GM21786 (cell line): ENCODE measurements at regions not wholly inside any gene's neighbourhood (a gene's known extent, or its start where the extent isn't known, plus 50 kb on each side); places are given as distances from the start of the nearest gene placed in this dataset.
A peak's percentile ranks its signal among the peaks of the same experiment; 100 is the strongest.

Experiments used
- ATAC-seq: cut with Tn5 transposase; IDR thresholded peaks from one replicate; pipeline ENCODE4 v1.9.1; 2021; ENCODE audit not compliant: unreplicated experiment

DNA sequence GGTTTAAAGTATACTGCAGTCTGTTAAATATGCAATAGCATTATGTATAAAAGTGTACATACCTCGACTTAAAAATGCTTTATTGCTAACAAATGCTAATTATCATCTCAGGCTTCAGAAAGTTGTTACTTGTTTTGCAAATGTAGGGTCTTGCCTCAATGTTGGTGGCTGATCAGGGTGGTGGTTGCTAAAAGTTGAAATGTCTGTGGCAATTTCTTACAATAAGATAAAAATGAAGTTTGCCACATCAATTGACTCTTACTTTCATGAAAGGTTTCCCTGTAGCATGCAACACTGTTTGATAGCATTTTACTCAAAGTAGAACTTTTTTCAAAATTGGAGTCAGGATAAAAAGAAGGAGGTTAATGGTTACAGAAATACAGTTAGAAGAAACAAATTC, 407.7 kb upstream of the OR4E1 start:
- no peak for ATAC-seq

DNA sequence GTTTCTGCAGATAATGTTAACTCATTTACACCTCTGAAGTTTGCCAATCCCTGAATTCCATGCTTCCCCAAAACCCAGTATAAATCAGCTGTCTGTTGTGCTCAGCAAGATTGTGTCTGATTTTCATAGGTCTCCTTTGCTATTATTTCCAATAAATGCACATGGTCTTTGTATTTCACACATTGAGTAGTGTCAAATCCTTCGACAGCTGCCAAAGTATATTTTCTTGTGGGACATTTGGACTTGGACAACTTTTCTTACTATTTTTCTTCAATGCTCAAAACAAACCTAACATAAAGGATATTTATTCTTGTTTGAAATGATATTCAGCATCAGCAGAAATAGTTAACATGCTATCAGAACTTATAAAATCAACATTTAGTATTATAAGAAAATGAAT, 406.1 kb upstream of the OR4E1 start:
- ATAC-seq, result no peak

DNA sequence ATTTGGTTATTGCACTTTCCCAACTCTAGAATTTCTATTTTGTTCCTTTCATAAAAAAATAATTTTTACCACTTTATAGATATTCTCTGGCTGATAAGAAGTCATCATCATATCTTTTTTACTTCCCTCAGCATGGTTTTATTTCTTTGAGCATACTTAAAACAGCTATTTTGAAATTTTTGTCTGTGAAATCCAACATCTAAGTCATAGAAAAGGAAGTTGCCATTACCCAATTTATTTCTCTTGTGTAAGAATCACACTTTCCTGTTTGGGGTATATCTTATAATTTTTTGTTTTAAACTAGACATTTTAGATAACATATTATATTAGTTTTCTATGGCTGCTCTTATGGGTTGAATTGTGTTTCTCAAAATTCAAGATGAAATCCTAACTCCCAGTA, 400.2 kb upstream of the OR4E1 start:
- no peak for ATAC-seq

DNA sequence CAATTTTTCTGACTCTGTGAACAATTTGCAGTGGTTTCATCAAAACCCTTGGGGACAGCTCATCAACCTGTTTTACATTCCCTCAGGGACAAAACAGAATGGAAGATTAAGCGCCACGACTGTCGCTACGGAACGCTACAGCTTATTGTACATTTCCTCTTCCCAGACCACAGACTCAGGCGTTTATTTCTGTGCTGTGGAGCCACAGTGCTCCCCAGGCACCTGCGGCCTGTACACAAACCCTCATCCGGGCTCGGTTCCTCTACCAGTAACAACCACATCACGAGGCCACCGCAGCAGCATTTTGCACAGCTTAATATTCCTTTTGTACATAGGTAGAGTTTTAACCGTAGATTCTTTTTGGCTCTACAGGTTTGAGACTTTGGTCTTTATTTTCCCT, 397.4 kb upstream of the OR4E1 start:
- peak; percentile 92 for ATAC-seq

DNA sequence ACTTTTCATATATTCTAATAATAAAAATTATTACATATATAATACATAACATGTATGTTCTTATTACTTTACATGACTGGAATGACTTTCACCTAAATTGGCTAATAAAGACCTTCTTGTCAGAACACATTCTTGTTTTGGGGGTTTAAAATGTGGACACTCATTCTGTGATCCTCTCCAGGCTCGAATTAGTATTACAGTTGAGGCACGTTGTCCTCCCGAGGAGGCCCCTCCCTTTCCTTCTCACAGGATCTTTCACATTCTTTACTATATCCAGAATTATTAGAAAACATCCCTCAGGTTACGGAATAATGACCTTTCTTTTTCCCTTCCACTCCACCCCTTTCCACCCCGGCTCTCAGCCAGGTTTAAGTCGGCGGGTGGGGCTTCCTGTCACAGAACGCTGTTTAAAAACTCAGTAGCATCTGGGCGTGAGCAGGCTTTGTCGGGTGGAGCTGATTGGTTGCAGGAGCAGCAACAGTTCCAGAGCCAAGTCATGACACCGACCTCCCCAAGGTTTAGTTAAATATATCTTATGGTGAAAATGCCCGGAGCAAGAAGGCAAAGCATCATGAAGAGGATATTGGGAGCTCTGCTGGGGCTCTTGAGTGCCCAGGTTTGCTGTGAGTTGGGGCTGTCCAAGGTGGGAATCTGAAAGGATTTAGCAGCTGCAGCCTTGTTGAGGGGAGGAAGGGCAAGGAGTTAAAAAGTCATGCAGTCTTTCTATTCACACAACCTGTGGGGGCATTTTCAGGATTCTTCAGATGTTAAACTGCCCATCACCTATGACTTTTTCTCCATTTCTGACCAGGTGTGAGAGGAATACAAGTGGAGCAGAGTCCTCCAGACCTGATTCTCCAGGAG, 396.7 kb upstream of the OR4E1 start:
- ATAC-seq, result peak; percentile 33

DNA sequence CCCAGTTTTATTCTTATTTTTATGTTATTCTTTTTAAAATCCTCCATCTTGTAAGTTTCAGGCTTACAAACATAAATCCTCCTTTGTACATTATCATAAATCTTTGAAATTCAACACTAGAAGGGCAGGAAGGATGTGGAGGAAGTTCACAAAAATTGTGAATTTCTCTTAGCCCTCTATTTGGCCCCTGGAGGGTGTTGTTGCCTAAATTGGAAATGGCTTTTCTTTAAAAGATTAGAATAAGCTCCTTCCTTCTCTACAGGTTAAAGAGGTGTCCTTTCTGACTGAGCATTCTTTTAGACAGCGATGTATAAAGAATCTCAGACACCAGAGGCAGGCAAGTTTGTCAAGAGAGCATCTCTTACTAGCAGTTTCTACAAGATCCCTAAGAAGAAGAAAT, 391.7 kb upstream of the OR4E1 start:
- ATAC-seq, result no peak

GRCh38 chr14:22059201-22059600, 385.6 kb upstream of the OR4E1 start:
- ATAC-seq, result no peak

DNA sequence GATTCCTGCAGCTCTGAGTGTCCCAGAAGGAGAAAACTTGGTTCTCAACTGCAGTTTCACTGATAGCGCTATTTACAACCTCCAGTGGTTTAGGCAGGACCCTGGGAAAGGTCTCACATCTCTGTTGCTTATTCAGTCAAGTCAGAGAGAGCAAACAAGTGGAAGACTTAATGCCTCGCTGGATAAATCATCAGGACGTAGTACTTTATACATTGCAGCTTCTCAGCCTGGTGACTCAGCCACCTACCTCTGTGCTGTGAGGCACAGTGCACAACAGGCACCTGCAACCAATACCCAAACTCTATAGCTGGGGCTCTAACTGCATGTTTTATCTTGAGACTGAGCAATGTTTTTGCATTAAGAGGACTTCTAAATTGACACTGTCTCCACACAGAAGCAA, 379.2 kb upstream of the OR4E1 start:
- no peak for ATAC-seq

GRCh38 chr14:22047115-22047514, 373.5 kb upstream of the OR4E1 start:
- ATAC-seq, result peak; percentile 62

DNA sequence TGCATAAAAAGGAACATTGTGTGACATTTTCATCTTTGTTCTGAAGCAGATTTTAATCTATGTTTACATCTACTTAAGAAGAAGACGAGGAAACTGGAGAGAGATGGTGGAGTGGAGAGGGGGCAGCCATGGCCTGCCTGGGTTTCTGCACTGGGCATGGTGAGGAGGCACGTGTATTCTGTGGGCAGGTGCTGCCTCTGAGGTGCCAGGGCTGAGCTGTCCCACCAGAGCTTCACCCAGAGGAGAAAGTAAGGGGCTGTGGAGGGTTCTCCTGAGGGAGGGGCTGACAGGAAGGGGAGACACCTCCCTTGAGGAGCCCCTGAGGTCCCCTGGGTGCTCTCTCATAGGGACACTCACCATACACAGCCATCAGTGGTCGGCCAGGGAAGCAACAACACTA, 372.4 kb upstream of the OR4E1 start:
- no peak for ATAC-seq

DNA sequence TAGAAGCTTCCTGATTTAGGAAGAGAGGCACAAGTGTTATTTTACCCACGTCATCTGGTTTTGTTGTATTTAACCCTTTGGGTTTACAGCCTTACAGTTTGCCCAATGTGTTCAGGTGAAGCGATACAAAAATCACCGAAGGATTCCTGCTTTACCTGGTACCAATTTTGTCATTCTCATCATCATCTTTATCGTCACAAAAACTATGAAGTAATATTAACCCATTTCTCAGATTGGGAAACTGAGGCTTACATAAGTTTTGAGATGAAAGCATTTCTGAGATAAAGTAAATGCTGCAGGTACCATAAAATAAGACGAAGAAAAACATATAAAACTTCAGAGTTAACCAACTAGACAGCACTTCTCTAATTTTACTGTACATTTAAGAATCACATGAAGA, 370.6 kb upstream of the OR4E1 start:
- ATAC-seq, result no peak

DNA sequence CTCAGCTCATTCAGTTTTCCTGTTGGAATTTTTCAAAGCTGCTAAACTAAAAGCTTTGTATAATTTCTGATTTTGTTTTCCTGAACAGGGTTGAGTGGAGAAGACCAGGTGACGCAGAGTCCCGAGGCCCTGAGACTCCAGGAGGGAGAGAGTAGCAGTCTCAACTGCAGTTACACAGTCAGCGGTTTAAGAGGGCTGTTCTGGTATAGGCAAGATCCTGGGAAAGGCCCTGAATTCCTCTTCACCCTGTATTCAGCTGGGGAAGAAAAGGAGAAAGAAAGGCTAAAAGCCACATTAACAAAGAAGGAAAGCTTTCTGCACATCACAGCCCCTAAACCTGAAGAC, 367.1 kb upstream of the OR4E1 start:
- ATAC-seq, result no peak

DNA sequence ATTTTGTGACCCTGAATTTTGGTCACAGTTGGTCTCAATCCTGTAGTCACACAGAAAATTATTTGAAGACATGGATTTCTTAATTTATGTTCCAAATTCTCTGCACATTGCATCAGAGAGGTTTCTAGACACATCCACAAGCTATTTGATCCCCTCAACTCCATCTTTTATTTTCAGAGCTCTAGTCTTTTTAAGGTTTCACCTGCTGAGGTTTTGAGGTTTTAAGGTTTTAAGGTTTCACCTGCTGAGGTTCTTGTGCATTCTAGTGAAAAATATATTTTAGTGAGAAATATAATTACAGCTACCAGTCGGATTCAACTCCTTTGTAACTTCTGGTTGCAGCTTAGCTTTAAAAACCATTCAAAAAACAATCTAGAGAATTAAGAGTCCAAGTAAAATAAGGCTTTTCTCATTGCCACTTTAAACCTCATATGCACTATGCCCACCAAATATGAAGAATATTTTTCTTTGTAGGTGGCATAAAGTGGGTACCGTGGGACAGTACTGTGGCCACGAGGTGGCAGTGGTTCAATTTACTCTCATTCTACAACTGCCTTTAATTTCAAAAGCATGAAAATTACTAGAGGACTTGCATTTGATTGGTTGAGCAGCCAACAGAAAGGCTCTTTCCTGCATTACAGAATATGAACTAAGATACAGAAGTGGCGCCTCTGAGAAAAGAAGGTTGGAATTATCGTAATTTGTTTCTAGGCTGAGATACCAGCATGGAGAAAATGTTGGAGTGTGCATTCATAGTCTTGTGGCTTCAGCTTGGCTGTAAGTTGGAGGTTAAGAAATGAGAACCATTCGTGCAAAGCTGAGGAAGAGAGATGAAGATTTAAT, 366.5 kb upstream of the OR4E1 start:
- no peak for ATAC-seq

DNA sequence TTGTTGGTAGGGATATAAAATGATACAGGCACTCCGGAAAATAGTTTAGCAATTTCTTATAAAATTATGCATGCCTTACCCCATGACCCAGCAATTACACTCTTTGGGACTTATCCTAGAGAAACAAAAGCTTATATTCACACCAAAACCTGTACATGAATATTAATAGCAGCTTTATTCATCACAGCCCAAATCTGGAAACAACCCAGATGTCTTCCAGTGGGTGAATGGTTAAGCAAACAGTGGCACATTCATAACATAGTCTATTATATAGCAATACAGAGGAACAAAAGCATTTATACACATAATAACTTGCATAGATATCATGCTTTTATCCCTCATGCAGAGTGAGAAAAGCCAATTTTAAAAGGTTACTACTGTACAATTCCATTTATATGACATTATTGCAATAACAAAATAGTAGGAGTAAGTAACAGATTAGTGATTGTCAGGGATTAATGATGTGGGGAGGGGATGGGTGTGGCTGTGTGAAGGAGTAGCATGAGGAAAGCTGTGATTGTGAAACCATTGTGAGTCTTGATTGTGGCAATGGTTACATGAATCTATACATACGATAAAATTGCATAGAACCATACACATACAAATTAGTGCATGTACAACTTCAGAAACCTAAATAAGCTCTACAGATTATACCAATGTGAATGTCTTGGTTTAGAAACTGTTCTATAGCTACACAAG, 363.1 kb upstream of the OR4E1 start:
- ATAC-seq, result no peak

GRCh38 chr14:22026527-22026926, 352.9 kb upstream of the OR4E1 start:
- no peak for ATAC-seq

- no peak for ATAC-seq
These were observed 352.3 kb upstream of the OR4E1 start for GRCh38 chr14:22025879-22026278.

- ATAC-seq, result no peak
These were observed 350.5 kb upstream of the OR4E1 start for GRCh38 chr14:22024137-22024536.

GRCh38 chr14:22018890-22019289, 345.3 kb upstream of the OR4E1 start:
- no peak for ATAC-seq

GRCh38 chr14:22012452-22012851, 338.8 kb upstream of the OR4E1 start:
- ATAC-seq, result no peak

DNA sequence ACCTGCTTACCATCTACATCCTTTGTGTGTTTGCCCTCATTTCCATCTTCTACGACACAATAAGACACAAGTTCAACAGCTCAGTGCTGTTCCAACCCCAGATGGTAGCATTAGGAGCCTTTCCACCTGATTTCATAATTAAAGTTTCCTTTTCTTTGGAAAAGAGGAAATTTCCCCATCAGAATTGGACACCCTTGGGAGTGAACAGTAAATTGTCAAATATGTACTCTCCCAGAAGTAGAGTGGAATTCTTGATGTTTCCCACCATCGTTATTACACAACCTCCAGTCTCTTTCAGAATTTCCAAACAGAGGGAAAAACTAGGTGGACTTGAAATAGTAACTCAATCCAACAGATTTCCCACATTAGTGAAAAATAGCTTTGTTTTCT, 337.6 kb upstream of the OR4E1 start:
- no peak for ATAC-seq

- no peak for ATAC-seq
These were observed 337.1 kb upstream of the OR4E1 start for GRCh38 chr14:22010545-22011252.
